ENCODE measurements at regions not wholly inside any gene's neighbourhood (a gene's known extent, or its start where the extent isn't known, plus 50 kb on each side); places are given as distances from the start of the nearest gene placed in this dataset.
"Not testable (repeated sequence)": the region's sequence is repeated elsewhere in the genome, so short reads cannot be mapped to it uniquely, and the experiment has no call there.

GRCh38 chr7:34343667-34344066 lies 314.4 kb upstream of the NPSR1 start:
- intact Hi-C loops (cut with DNase I, micrococcal nuclease): no loop called here
- H3K9me3 ChIP-seq: no peaks in the 10 kb centered on the region
- no peak for DNase-seq
- TF ChIP-seq CTCF (IDR thresholded peaks at IDR 0.05): no peak
- no peak overlapping the region for H3K4me3 ChIP-seq
- no peaks in the 10 kb centered on the region for H3K4me1 ChIP-seq (ENCODE audit: low read depth)
- no peak for ATAC-seq
- no peaks in the 10 kb centered on the region for H3K36me3 ChIP-seq (ENCODE audit: low read depth)

GRCh38 chr7:34354011-34354410 lies 304.0 kb upstream of the NPSR1 start:
- Histone ChIP-seq H3K4me1 (ENCODE audit: low read depth) (no peaks in the 10 kb centered on the region), H3K4me3 (no peak overlapping the region), H3K9me3 (no peaks in the 10 kb centered on the region), H3K36me3 (ENCODE audit: low read depth) (no peaks in the 10 kb centered on the region)
- intact Hi-C loops (cut with DNase I, micrococcal nuclease): no loop called here
- no peak for DNase-seq
- TF ChIP-seq CTCF (IDR thresholded peaks at IDR 0.05): no peak
- ATAC-seq: no peak

GRCh38 chr7:34354899-34355298 lies 303.1 kb upstream of the NPSR1 start:
- Histone ChIP-seq H3K4me1 (ENCODE audit: low read depth) (no peaks in the 10 kb centered on the region), H3K9me3 (no peaks in the 10 kb centered on the region), H3K4me3 (no peak overlapping the region), H3K36me3 (ENCODE audit: low read depth) (no peaks in the 10 kb centered on the region)
- intact Hi-C loops (cut with DNase I, micrococcal nuclease): no loop called here
- ATAC-seq: no peak
- TF ChIP-seq CTCF (IDR thresholded peaks at IDR 0.05): no peak
- no peak for DNase-seq

- intact Hi-C loops (cut with DNase I, micrococcal nuclease): no loop called here
- ATAC-seq (no peak), DNase-seq (no peak)
- no peak overlapping the region for H3K4me3 ChIP-seq
- no peaks in the 10 kb centered on the region for H3K9me3 ChIP-seq
- no peaks in the 10 kb centered on the region for H3K36me3 ChIP-seq (ENCODE audit: low read depth)
- no peaks in the 10 kb centered on the region for H3K4me1 ChIP-seq (ENCODE audit: low read depth)
- TF ChIP-seq CTCF (IDR thresholded peaks at IDR 0.05): no peak
Observed at GRCh38 chr7:34357068-34357467, 300.9 kb upstream of the NPSR1 start.

GRCh38 chr7:34357946-34358345 lies 300.1 kb upstream of the NPSR1 start:
- intact Hi-C loops (cut with DNase I, micrococcal nuclease): no loop called here
- H3K4me1 ChIP-seq (ENCODE audit: low read depth): no peaks in the 10 kb centered on the region
- DNase-seq: no peak
- ATAC-seq: no peak
- H3K9me3 ChIP-seq: no peaks in the 10 kb centered on the region
- H3K4me3 ChIP-seq: no peak overlapping the region
- TF ChIP-seq CTCF (IDR thresholded peaks at IDR 0.05): no peak
- H3K36me3 ChIP-seq (ENCODE audit: low read depth): no peaks in the 10 kb centered on the region

- H3K4me3 ChIP-seq; H3K36me3 ChIP-seq (ENCODE audit: low read depth); H3K4me1 ChIP-seq (ENCODE audit: low read depth); ATAC-seq; H3K9me3 ChIP-seq; DNase-seq; intact Hi-C loops (cut with DNase I, micrococcal nuclease): not testable (repeated sequence)
Observed at GRCh38 chr7:34358578-34358977, 299.4 kb upstream of the NPSR1 start.

Data from mucosa of descending colon (tissue), 3 donors.